GM03348 (cell line): ENCODE measurements at regions not wholly inside any gene's neighbourhood (a gene's known extent, or its start where the extent isn't known, plus 50 kb on each side); places are given as distances from the start of the nearest gene placed in this dataset.
A peak's percentile ranks its signal among the peaks of the same experiment; 100 is the strongest.

Experiments used
- DNase-seq: peaks from one replicate; pipeline ENCODE4 v3.0.0; 2012; ENCODE audit warnings: low spot score

DNA sequence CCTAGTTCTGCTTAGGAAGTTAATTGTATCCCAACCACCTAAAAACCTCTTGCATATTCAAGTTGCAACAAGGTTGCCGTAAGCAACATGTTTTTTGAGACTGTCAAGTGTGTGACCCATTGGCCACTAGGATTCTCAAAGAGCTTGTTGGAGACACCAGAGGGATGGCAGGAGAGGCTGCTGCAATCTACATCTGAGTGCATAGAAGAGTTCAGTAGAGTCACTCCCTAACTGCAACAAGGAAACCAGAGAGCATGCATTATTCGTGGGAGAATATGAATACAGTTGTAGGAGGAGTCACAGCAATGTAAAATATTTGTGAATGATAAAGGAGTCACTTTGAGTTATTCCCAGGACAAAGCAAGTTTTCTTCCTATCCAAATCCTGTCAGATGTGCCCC, 538.6 kb downstream of the TNS3 start:
- DNase-seq = no peak

- DNase-seq = no peak
Observed at GRCh38 chr7:47042669-47043068, 539.2 kb downstream of the TNS3 start.

GRCh38 chr7:47040795-47041347, 541.0 kb downstream of the TNS3 start:
- DNase-seq = no peak

- peak; percentile 66 for DNase-seq
Observed at GRCh38 chr7:47039904-47040303, 542.0 kb downstream of the TNS3 start.

GRCh38 chr7:47039089-47039648, 542.7 kb downstream of the TNS3 start:
- DNase-seq = no peak

DNA sequence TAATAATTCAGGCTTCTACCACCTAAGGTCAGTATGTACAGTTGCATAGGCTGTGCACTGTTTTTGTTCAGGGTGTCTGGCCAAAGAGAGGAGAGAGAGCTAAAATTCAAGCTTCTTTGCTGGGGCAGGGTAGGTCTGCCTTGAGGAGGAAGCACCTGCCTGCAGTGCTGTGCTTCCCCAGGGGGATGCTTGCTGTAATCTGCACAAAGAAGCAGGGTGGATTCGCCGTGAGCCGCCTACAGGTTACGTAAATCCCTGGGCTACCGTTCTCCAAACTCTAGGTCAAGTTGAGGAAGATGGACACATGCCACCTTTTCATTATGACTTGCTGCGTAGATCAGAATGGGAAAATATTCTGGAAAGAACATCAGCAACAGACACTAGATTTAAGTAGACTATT, 543.3 kb downstream of the TNS3 start:
- no peak for DNase-seq

- DNase-seq = no peak
Observed at GRCh38 chr7:47037607-47038006, 544.3 kb downstream of the TNS3 start.

- no peak for DNase-seq
Observed at GRCh38 chr7:47036909-47037308, 545.0 kb downstream of the TNS3 start.

GRCh38 chr7:47035522-47035921, 546.4 kb downstream of the TNS3 start:
- DNase-seq = no peak

DNA sequence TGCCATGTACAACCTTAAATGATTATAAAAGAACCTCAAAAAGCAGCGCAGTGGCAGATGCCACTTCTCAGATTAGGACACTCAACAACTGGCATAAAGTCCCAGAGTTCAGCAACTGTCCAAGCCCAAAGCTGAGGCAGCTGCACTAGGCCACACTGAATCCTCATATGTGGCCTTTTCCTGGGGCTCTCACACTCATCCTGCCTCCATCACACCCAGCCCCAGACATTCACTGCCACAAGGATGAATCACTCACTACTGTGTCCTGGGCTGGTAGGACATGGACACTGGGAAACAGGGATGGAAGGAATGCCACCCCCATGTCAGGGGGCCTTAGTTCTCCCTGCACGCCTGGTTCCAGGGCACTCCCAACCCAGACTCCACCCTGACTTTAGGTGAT, 547.7 kb downstream of the TNS3 start:
- DNase-seq = peak; percentile 25

- DNase-seq = no peak
Observed at GRCh38 chr7:47032536-47032908, 549.4 kb downstream of the TNS3 start.

DNA sequence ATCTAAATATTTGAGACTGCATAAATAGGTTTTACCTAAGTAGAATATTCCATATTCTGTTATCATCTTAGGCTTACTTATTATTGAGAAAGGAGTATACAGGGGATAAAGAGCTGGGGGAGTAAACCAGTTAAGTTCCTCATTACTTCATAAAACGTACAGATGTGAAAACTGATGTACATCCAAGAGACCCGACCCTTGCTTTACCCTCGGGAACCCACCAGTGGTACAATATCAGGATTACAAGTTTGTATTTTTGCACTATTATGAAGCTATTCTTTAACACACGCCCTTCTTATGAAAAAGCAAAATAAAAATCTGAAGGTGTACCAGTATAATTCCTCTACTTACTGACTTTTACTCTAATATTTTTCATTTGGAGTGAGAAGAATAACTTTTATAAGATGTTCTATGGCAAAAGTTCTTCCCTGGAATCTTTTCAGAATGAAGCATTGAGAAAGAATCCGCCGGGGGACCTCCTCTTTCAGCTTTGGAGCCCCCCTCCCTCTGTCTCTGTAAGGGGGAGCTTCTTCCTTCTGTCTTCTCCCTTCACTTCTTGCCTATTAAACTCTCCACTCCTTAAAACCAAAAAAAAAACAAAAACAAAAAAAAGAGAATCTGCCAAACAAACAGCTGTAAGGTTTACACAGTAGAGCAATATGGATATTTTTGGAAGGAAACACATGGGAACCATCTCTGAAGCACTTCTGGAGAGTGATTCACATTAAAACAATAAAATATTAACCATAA, 550.0 kb downstream of the TNS3 start:
- DNase-seq = peak; percentile 27

DNA sequence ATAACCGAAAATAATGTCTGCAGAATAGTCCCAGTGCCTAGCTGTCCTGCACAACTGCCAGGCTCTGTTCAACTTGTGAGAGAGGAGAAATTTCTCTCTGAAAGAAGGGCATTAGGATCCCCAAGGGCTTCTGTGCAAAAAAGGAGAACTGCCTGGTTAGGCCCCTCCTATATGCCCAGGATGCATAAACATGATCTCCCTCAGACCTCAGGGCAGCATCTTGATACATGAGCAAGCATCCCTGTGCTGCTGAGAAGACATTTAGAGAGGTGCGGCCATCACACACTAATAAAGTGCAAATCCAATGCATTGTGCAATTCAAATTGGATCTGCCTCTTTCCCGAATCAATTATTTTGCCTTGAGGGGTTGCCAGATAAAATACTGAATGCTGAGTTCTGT, 553.6 kb downstream of the TNS3 start:
- DNase-seq = no peak

- DNase-seq = no peak
Observed at GRCh38 chr7:47027695-47028240, 554.1 kb downstream of the TNS3 start.

DNA sequence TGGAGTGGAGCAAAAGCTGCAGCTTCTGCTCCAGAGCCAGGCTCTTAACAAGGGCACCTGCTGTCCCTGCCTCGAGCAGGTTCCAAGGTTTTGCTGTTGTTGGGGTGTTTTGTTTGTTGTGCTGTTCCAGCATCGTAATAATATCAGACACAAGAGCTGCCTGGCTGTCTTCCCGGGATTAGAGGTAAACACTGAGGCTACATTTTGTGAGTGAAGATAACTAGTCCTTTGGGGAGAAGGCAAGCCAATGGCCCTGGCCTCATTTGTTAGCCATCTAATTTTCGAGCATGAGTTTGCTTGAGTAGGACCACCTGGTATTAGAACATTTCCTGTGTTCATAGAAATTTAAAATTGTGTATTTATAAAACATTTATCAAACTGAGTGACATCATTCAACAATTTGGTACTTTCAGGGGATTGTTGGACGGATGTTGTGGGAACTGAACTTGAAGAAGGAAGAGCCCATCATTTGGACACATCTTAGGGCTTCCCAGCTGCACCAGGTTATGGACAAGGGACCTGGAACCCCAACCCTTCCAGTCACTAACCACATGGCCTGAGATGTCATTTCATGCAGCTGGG, 555.0 kb downstream of the TNS3 start:
- DNase-seq = no peak

DNA sequence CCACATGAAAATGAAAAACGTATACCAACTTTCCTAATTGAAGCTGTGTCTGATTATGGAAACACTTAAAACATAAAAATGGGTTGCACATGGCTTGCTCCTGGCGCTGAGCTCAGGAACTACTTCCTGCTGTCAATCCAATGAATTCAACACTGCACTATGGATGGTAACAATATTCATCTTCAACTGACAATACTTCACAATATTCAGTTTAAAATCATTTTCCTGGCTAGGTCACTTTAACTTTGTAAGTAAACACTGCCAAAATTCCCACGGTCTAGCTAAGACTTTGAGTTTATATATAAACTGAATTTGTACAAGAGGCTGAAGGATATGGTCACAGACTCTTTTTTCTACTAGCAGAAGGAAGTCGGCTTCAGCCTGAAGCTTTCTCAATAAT, 556.9 kb downstream of the TNS3 start:
- DNase-seq = no peak

GRCh38 chr7:47008461-47008860, 573.5 kb downstream of the TNS3 start:
- DNase-seq = peak; percentile 14

DNA sequence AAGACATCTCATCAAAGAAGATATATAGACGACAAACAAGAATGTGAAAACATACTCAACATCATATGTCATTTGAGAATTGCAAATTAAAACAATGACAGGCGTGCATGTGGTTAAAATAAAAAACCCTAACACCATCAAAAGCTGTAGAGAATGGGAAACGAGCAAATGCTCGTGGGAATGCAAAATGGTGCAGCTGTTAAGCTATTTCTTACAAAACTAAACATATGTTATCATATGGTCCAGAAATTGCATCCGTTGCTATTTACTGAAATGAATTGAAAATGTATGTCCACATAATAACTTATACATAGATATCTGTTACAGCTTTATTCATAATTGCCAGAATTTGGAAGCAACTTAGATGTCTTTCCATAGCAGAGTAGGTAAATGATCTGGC, 574.4 kb downstream of the TNS3 start:
- no peak for DNase-seq

DNA sequence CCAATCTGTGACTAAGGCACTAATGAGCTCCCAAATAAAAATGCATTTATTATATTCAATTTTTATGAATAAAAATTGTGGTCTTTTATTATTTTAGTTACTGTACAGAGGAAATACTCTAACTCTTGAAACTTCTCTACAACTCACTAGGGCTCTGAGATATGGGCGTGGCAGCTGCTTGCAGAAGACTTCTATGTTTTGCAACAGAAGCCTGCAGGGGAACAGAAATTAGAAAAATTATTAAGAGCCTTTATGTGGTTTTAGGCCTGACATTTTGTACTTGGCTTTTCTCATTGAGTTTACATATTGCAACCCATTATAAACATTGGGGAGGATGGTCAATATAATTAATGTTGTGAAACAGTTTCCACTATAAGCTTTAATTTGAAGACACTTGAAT, 581.4 kb downstream of the TNS3 start:
- no peak for DNase-seq

GRCh38 chr7:46999866-47000265, 582.0 kb downstream of the TNS3 start:
- no peak for DNase-seq

DNA sequence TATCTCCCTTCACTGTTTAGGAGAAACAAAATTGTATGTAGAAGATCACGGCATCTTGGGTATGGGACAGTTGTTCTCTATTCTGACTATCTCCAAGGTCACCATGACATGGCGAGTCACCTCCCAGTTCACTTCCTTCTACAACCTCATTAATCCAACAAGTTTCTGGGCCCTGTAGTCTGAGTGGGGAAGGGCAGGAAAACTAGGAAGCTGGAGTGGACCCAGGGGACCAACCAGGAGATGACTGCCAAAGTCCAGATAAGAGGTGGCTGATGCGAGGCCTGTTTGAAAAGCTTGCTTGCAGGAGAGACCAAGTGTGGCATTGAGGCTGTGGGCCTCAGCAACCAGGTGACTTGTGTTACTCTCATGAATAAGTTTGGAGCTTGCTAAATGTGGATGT, 584.9 kb downstream of the TNS3 start:
- DNase-seq = no peak

DNA sequence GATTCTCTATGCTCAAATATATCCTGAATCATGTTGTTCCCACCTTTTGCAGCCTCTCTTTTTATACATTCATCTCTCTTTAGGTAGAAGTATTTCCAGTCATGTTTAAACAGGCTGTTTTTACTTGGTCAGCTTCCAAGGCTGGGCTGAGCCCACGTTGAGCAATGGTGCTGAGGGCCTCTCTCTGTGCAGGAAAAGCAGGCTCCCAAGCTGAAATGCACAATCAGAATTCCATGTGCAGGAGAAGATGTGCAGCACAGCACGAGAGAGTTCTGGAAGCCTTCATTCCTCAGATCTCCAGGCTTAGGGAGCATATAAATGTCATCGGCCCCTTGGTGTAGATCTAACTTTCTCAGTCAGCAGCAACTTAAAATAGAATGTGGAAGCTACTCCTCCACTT, 588.5 kb downstream of the TNS3 start:
- peak; percentile 50 for DNase-seq

- DNase-seq = peak; percentile 19
Observed at GRCh38 chr7:46990761-46991160, 591.1 kb downstream of the TNS3 start.
